Esophagus muscularis mucosa (tissue), 3 donors: ENCODE measurements at regions not wholly inside any gene's neighbourhood (a gene's known extent, or its start where the extent isn't known, plus 50 kb on each side); places are given as distances from the start of the nearest gene placed in this dataset.

ENCODE experiments used
- POLR2A ChIP-seq: fragments of 450-650 bp; IDR thresholded peaks from one replicate; pipeline ENCODE4 v1.6.1; 2017; ENCODE audit warnings: antibody characterized with exemption, moderate library complexity, mild to moderate bottlenecking, low read depth
- TF ChIP-seq, protein P1 (sequence below), 3 experiments: fragments of 200-600 bp in 2 of 3; fragments of 450-650 bp in 1 of 3; sonication (generic) in 2 of 3; IDR thresholded peaks; one replicate each; pipeline ENCODE4 v1.5.1; 2017 to 2019; ENCODE audit warnings: antibody characterized with exemption in 3 of 3, mild to moderate bottlenecking in 2 of 3, moderate library complexity in 1 of 3

DNA sequence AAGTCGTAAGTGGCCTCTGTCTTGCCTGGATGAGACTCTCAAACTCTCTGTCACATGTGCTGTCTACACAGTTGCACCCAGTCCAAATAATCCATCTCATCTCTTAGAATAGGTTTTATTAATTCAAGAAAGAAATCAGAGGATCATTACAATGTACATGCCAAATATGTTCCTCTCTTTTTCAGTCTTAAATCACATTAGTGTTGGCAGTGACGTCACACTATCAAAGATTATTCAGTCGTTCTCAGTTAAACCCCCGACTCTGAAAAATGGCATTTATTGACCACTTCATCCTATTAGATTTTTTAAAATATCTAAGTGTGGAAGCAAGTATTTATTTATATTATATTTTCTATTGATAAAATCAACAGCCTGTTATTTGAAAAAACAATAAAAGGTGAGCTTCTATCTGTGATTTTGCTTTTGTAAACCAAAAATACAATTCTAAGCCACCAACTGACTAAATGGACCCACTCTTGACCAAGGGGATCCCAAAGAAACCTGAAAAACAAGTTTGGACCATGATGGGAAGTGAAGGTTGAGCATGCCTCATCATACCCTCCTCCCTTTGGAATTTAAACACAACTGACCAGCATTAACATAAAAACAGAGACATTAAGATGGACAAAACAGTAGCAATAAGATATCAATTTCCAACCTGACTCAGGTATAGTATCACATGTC lies 1894.4 kb upstream of the LRRTM1 start:
- TF ChIP-seq, protein P1, sequence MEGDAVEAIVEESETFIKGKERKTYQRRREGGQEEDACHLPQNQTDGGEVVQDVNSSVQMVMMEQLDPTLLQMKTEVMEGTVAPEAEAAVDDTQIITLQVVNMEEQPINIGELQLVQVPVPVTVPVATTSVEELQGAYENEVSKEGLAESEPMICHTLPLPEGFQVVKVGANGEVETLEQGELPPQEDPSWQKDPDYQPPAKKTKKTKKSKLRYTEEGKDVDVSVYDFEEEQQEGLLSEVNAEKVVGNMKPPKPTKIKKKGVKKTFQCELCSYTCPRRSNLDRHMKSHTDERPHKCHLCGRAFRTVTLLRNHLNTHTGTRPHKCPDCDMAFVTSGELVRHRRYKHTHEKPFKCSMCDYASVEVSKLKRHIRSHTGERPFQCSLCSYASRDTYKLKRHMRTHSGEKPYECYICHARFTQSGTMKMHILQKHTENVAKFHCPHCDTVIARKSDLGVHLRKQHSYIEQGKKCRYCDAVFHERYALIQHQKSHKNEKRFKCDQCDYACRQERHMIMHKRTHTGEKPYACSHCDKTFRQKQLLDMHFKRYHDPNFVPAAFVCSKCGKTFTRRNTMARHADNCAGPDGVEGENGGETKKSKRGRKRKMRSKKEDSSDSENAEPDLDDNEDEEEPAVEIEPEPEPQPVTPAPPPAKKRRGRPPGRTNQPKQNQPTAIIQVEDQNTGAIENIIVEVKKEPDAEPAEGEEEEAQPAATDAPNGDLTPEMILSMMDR (IDR thresholded peaks at IDR 0.05): no peak
- TF ChIP-seq POLR2A: no peak
